NOMO-1 treated with dmso at 0.1 percent for 144 hours (cell line): ENCODE measurements at regions not wholly inside any gene's neighbourhood (a gene's known extent, or its start where the extent isn't known, plus 50 kb on each side); places are given as distances from the start of the nearest gene placed in this dataset.

Experiments
- DNase-seq: peaks from one replicate; lab custom pipeline; 2025; ENCODE audit not compliant: unreplicated experiment; lab: John Stamatoyannopoulos, UW

GRCh38 chr20:51079488-51079887, 56.6 kb upstream of the KCNG1 start:
- DNase-seq = no peak

GRCh38 chr20:51077686-51078060, 54.8 kb upstream of the KCNG1 start:
- no peak for DNase-seq

DNA sequence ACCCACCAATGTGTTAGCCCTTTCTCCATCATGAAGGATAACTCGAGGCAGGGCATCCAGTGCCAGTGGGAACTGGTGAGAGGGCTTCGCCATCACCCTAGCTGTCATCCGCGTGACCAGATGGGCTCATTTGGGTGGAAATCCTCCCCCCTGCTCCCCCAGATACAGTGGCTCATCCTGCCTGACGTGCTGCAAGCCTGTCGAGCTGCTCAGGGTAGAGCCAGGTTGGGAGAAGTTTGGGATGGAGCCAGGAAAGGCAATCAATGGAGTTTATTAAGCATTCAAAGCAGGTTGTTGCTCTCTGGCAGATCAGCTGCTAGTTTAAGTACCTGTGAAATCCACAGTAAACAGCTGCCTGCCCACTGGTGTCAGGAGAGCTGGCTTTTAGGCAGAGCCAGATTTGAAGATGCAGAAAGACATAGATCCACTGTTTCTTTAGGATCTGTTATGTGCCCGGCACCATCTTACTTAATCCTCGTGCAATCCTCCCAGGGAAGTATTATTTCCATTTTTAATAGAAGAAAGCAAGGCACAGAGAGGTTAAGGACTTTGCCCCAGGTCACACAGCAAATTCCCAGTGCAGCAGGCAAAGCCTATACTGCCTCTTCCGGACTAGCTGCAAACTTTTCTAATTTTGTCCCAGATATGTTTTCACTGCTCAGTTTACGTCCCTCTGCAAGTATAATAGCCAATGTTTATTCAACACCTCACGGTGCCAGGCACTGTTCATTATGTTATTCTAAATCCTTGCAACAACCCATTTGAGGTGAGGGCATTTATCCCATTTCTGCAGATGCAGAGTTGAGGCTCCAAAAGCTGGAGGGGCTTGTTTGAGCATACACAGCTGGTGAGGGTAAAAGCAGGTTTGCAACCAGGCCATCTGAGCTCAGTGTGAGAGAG, 54.1 kb upstream of the KCNG1 start:
- DNase-seq = no peak

DNA sequence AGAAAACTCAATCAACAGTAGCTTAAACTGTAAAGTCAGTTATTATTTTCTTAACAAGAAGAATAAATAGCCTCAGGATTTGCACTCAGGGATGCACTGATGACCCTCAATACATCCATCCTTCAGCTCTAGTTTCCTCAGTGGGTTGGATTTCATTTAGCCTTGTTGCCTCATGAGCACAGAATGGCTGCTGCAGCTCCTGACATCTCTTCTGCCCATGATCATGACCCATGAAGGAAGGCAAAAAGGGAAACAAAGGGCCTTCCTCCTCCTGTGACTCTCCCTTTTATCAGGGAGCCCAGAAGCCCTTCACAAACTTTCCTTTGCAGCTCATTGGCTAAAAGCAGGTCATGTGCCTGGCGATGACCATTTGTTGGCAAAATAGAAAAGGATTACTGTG, 51.2 kb upstream of the KCNG1 start:
- no peak for DNase-seq
